PC-3 (cell line): ENCODE measurements at regions not wholly inside any gene's neighbourhood (a gene's known extent, or its start where the extent isn't known, plus 50 kb on each side); places are given as distances from the start of the nearest gene placed in this dataset.
"Not testable (repeated sequence)": the region's sequence is repeated elsewhere in the genome, so short reads cannot be mapped to it uniquely, and the experiment has no call there.

Source experiments
- CTCF ChIP-seq: fragments of 300-600 bp; sonication (generic); conservative IDR thresholded peaks from 2 replicates; pipeline ENCODE4 v1.5.1; 2017; ENCODE audit warnings: antibody characterized with exemption, low read depth, mild to moderate bottlenecking, low read length
- EZH2 ChIP-seq: fragments of 300-600 bp; sonication (generic); IDR thresholded peaks from one replicate; pipeline ENCODE4 v1.6.1; 2017; ENCODE audit warnings: antibody characterized with exemption, mild to moderate bottlenecking, low read length; ENCODE audit not compliant: unreplicated experiment

GRCh38 chr21:6545288-6545687 lies 3976.1 kb upstream of the TPTE start:
- not testable (repeated sequence) for TF ChIP-seq EZH2, CTCF
